ENCODE measurements at regions not wholly inside any gene's neighbourhood (a gene's known extent, or its start where the extent isn't known, plus 50 kb on each side); places are given as distances from the start of the nearest gene placed in this dataset.

GRCh38 chr7:25476863-25477499 is 248.7 kb upstream of the NPVF start:
- TF ChIP-seq POLR2AphosphoS5 (IDR thresholded peaks at IDR 0.05; ENCODE audit: low read depth, low read length), result no peak
- no peak for TF ChIP-seq POLR2A (IDR thresholded peaks at IDR 0.05; ENCODE audit: low read depth, low read length)
